RKO (cell line): ENCODE measurements at regions not wholly inside any gene's neighbourhood (a gene's known extent, or its start where the extent isn't known, plus 50 kb on each side); places are given as distances from the start of the nearest gene placed in this dataset.

Source experiments
- DNase-seq: peaks from one replicate; pipeline ENCODE4 v3.0.0-alpha.2; 2016; ENCODE audit warnings: low spot score

DNA sequence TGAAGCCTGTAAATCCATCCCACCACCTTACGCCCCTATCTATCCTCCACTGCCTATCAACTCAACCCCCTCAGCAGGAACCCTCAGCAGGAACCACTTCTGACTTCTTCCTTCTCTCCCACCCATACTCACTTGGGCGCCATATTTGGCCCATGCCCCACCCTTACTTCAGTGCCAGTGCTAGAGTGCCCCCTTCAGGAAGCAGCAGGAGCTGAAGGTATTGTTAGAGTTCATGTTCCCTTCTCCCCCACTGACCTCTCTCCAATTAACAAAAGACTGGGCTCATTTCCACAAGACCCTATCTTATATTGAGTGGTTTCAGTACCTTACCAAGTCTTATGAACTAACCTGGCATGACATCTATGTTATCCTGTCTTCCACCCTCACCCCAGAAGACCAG is 363.1 kb upstream of the SLIT2 start:
- no peak for DNase-seq

DNA sequence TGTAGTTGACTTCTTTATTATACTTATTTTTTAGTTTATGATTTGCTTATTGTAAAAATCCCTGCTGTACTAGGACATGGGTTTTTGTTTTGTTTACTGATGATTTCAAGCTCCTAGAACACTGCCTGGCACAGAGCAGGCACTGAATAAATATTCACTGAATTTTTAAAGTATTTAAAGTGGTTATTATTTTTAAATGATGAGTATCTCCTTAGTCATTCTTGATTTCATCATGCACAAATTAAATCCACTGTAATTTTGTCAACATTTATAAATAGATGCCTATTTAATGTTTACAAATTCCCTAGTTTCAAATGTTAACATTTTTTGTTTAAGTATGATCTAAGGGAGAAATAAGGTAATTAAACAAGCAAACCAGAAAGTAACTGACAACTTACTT is 367.9 kb upstream of the SLIT2 start:
- DNase-seq = no peak

DNA sequence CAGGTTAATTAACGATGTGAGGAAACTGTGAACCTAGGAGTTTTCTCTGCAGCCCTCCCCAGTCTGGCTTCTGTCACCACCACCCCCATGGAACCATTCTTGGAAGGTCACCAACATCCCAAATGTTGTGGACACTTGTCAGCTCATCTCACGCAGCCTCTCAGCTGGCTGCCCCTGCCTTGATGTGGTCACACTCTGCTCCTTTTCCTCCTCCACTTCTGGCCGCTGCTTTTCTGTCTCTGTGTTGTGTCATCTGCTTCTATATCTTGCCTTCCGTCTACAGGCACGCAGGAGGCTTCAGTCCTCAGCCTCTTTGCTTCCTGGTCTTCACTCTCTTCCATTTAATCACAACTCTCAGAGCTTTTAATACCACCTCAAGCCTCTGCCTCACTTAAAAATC is 371.5 kb upstream of the SLIT2 start:
- no peak for DNase-seq

DNA sequence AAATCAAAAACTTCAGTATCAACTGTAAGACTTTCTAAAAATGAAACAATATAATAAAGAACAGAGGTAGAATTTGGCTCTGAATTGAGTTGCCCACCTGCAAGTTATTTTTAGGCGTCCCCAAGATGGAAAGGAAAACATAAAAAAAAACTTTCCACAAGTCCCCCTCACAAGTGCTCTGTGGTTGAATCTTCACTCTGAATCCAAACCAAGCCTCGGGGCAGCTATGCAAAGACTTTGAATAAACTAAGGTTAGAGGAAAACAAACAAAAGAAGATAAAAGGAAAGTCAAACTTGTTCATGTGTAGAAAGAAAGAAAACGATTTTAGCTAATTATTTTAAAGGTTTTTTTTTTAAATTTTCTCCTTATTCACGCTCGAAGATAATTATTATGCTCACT is 372.4 kb upstream of the SLIT2 start:
- no peak for DNase-seq

DNA sequence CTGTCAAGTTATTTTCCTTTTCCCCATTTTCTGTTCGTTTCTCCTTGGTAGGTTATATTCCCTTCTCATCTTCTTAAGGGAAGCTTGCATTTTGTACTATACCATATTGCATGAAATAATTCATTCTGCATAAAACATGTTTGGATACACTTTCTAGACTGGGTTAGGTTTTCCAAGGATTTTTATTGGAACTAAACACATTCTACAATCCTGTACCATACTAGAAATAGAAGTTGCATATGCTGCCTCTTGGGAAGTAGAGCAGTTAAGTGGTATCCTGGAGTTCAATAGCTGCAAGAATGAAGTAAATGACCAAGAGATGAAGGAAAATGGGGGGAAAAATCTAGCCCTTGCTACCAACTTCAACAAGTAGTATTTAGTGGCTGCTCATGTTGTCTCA is 393.7 kb upstream of the SLIT2 start:
- DNase-seq = no peak

DNA sequence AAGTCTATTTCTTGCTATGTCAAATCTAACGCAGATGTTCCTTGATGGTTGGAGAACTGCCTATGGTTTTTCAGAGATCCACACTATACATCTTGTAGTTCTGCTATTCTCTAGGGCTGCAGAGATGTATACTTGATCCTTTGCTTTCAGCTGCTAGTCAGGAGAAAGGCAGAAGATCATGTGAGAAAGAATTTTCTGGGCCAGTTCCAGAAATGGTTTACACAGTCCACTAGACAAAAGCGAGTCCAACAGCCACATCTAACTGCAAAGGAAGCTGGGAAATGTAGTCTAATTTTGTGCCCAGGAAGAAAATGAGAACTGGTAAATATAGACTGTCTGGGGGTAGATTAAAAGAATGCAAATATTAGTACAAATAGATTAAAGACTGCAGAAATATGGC is 394.3 kb upstream of the SLIT2 start:
- DNase-seq = no peak

DNA sequence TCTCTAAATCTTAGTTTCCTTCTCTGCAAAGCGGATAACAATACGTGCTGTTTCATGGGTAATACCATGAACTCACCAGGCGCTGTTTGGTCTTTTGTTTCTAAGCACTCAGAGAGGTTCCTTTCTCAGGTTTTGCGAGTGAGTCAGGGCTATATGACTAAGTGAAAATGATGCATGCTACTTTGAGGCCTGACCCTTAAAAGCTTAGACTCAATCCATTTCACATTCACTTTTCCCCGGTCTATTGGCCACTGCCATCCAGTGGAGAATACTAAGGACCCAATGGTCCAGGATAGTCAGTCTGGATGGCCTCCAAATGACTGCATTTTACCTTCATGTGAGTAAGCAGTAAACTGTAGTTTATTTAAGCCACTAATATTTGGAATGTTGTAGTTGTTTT is 400.8 kb upstream of the SLIT2 start:
- DNase-seq = peak; percentile 86

DNA sequence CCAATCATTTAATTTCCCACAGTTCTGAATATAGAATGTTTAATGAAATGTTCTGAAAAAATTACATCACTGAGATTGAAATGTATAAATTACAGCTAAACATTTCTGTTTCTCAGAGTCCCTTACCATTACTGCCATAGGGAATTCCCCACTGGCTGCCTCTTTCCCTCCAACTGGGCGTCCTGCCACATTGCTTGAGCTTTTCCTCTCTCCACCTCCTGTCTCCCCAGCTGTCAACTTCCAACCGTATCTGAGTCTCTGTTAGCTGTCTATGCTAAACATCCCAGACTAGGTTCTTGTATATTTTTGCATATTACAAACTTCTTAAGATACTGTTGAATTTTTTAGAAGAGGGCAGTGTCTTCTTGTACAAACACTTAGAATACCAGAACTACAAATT is 407.3 kb upstream of the SLIT2 start:
- DNase-seq = no peak

DNA sequence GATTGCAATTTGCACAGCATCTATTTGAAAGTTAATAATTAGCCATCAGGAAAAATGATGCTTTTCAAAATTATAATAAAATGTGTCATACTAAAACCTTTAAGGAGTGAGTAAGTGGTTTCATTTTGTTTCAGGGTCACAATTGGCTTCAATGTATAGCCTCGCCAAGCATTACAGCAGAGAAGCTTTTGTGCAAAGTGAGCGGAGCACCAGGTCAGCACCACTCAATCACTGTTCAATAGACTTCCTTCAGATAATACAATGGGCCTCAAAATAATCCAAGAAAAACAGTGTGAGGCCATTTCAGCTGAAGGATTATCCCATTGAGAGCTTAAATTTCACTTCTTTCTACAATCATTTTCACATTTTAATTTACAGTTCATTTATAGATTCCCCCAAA is 409.2 kb upstream of the SLIT2 start:
- DNase-seq = no peak

DNA sequence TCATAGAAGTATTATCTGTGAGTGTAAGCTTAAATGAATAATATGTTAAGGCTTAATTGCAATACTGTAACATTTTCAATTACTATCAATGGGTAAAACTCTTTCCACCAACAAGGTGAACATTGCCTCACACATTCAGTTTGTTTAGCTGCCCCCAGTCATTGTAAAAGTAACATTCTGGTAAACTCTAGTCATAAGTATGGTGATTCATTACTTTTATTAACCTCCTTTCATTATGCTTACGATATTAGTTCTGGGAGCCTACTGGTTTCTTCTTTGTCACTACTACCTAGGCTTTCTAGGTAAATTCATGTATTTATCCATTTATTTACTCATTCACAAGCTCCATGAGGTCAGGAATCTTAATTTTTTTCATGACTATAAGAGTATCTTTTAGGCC is 412.8 kb upstream of the SLIT2 start:
- no peak for DNase-seq

DNA sequence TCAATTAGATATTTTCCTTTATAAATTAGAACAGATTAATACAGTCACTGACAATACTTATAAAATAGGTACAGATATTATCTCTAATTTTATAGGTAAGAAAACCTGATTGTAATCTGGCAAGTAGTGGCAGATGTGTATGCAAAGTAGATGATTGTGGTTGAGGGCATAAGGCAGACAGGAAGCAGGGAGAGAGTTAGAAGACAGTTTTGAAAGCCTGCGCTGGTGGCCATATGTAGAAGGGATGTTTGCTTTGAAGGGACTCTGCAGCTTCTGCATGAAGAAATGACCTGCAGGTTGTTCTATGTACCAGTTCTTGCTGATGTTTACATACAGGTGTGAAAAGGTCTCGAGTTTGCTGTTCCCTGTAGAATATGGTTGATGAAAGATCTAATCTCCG is 416.3 kb upstream of the SLIT2 start:
- no peak for DNase-seq

DNA sequence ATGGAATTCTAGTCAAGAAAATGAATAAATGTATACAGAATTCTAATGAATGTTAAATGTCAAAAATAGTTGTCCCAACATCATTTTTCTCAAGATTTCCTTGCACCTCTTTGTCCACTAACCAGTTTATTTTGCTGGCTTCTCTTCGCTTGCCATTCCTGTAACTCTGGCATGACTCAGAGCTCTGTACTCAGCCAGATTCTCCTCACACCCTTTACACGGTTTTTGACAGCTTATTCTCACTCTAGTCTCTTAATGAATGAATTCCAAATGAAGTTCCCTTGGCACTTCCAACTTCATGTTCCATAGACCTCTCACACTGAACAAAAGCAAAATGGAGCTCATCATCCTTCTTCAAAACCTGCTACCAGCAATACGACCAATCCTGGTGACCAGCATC is 419.3 kb upstream of the SLIT2 start:
- DNase-seq = no peak

DNA sequence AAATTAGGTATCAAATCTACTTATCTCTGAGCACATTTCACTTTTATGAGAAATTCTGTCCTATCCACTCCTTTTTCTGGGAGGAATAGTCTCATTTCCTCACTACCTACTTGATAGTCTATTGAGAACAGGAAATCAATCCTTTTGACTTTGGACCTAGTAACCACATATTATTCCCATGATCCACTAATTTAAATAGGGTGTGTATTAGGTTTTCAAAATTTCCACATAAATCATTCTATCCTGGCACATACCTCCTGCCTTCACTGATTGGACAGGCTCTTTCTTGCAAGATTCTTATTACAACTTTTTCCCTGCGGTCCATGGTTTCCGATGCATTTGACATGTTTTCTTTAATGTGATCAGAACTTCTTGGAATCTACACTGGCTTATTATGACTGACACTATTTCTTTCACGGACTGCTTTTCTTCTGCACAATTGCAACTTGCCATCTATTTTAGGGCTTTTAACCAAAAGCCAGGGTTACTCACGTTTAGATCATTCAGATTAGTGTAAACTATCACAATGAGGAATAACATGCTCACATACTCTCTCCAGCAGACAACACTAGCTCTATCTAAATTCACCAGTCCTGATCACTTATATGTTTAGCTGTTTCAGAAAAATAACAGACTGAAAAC is 419.9 kb upstream of the SLIT2 start:
- no peak for DNase-seq

DNA sequence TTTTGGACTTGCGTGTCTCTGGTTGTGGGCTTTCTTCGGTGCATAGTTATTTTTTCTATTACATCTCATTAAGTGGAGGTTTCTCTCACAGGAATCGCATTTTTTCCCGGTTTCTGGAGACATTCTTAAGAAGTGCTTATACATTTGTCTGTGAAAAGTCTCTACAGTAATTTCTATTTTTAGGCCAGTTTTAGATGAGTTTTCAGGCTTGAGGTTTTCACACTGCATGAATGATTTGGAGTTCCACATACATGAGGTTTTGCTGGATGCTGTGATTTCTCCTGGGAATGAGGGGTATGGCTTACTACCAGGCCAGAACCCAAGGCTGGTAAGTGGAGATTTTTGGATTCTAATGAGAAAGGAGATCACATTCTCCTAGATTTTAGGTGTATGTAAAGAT is 422.6 kb upstream of the SLIT2 start:
- no peak for DNase-seq

DNA sequence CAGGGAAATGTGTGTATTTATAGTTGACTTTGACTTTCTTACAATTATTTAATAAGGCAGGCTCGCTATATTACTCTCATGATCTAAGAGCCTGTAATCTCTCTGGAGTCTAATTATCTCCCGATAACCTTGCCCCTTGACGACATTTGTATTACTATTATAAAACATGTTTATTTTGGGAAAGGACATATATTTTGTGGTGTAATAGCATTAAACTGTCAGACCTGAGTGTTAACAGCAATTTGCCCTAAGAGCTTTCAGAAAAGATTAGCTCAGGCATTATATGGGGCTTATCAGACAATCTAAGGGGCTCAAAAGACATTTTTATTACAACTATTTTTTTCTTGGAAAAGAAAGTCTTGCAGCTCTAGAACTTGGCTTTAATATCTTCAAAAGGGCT is 427.9 kb upstream of the SLIT2 start:
- no peak for DNase-seq

DNA sequence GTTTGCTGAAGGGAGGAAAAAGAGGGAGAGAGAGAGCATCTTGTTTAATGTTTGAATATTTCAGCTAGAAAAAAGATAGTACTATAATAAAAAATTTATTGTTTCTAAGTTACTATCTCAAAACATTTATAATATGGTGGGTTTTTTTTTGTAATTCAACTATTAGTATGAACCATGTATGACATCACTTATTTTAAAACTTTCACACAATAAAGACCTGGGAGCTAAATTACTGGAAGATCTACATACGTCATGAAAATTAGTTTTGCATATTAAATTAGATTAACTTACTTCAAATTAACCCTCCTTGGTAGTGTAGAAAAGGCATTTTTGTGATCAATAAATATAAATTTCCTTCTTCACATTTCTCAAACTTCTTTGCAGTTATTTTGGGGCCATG is 432.0 kb upstream of the SLIT2 start:
- DNase-seq = no peak

DNA sequence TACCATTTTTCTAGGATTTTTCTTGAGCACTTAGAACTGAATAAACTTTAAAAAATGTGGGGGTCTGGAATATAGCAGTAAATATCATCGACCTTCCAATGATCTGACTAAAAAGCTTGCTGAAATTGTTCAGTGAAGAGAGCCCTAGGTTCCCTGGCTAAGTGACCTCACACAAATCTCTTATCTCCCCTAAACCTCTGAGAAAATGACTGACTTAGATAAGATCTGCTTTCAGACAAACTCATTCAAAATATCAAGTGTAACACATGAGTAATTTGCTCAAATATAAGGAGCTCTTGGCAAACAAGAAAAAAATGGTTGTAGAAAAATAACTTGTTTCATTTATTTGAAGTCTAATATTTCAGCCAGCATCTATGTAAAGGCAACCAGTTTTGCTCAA is 441.7 kb upstream of the SLIT2 start:
- no peak for DNase-seq

DNA sequence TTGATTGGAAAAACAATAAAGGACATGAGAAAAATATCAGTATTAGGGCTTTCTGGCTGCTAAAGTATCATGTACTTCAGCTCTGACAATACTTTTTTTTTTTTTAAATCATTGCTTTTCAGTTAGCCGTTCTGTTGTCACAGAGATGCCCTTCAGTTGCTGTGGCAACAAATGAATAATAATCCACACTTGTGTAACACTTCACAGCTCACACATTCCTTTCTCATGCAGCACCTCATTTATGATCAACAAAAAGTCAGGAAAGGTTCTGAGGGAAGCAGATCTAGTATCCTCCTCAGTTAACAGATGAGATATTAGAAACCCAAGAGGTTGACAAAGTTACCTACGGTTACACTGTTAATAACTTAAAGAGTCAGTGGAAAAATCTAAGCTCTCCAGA is 444.2 kb upstream of the SLIT2 start:
- DNase-seq = peak; percentile 18

DNA sequence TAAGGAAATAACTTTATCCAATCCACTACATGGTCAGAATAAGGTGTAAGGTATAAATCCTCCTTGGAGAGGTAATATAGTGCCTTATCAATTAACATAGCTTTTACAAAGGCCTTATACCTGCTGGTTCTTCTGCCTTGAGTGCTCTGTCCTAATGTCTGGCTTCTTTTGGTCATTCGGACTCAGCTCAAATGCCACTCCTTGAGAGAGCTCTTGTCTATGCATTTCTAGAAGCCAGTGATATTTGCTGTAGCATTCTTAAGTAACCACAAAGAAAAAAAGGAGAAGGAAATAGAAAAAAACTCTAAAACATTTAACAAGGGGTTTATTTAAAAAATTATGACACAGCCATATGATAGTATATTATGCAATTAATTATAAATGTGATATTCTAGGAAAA is 444.8 kb upstream of the SLIT2 start:
- DNase-seq = no peak

DNA sequence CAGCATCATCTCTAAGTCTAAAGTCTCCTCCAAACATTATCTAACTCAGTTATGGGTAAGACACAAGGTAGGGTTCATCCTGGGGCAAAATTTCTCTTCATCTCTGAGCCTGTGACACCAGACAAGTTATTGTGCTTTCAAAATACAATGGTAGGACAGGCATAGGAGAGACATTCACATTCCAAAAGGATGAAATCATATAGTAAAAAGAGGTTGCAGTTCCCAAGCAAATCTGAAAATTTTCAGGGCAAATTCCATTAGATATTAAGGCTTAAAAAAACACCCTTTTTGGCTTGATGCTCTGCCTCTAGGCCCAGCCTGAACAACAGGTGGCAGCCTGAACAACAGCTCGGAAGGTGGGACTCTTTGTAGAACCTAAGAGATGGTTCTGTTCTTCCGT is 448.3 kb upstream of the SLIT2 start:
- DNase-seq = no peak

DNA sequence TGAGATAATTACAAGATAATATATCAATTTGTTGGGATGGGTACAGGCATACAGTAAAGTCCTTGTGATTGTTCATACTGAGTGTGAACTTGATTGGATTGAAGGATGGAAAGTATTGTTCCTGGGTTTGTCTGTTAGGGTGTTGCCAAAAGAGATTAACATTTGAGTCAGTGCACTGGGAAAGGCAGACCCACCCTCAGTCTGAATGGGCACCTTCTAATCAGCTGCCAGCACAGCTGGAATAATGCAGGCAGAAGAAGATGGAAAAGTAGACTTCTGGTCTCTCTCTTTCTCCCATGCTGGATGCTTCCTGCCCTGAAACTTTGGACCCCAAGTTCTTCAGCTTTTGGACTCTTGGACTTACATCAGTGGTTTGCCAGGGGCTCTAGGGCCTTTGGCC is 457.9 kb upstream of the SLIT2 start:
- DNase-seq = no peak

DNA sequence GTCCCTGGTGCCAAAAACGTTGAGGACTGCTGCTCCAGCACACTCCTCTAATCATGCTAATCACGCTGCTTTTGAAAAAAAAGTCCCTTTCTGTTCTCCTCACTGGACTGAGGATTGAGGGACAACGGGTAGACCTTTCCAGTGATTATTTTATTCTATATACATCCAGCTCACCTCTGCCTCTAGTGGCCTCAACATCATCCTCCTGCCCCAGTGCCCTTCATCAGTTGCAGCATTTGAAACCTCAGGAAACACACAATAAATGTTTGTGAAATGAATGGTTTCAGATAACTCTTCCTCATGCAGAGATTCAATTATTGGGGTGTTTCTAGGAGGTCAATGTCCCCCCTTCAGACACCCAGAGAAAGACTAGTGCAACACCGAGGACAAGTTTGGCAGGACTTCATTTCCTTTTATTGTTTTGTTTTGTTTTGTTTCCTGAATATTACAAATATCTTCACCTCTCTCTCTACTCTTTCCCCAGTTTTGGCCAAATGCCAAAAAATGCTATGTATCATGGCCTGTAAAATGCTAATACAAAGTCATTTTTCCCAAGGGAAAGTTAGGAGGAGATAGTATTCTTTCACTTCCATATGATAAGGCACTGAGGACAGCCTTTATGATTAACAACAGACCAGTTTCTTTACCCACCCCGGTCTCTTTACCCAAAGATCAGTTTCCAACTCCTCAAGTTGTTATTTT is 460.1 kb upstream of the SLIT2 start:
- DNase-seq = no peak

DNA sequence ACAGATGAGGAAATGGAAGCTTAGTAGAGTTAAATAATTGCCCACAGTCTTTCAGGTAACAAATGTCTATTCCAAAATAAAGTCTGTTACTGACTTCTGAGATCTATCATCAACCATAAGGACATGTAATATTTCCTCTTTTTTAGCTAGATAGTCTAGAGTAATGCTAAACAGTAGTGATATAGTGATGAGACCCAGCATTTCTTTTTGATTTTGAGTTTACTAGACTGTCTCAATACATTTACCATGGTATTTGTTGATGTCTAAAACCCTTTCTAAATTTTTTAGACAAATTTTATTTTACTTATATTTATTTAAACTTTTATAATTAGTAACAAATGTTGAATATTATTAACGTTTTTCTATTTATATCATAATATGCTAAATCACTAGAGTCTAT is 465.1 kb upstream of the SLIT2 start:
- DNase-seq = no peak

DNA sequence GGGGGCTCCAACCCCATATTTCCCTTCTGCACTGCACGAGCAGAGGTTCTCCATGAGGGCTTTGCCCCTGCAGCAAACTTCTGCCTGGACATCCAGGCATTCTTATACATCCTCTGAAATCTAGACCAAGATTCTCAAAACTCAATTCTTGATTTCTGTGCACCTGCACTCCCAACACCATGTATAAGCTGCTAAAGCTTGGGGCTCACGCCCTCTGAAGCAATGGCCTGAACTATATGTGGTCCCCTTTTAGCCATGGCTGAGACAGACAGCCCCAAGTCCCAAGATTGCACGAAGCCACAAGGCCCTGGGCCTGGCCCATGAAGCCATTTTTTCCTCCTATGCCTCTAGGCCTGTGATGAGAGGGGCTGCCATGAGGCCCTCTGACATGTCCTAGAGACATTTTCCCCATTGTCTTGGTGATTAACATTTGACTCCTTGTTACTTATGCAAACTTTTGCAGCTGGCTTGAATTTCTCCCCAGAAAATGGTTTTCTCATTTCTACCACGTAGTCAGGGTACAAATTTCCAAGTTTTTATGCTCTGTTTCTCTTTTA is 468.0 kb upstream of the SLIT2 start:
- no peak for DNase-seq
